SIG-M5 (cell line): ENCODE measurements at regions not wholly inside any gene's neighbourhood (a gene's known extent, or its start where the extent isn't known, plus 50 kb on each side); places are given as distances from the start of the nearest gene placed in this dataset.
"Not testable (repeated sequence)": the region's sequence is repeated elsewhere in the genome, so short reads cannot be mapped to it uniquely, and the experiment has no call there.

ENCODE experiments used
- DNase-seq: peaks from one replicate; lab custom pipeline; 2025; lab: John Stamatoyannopoulos, UW

- no peak for DNase-seq
These were observed 91.4 kb upstream of the NAMPT start for GRCh38 chr7:106376026-106376799.

- DNase-seq = no peak
These were observed 90.7 kb upstream of the NAMPT start for GRCh38 chr7:106375499-106375898.

- DNase-seq = no peak
These were observed 89.7 kb upstream of the NAMPT start for GRCh38 chr7:106374437-106374836.

- no peak for DNase-seq
These were observed 88.0 kb upstream of the NAMPT start for GRCh38 chr7:106372595-106373318.

- DNase-seq = no peak
These were observed 87.3 kb upstream of the NAMPT start for GRCh38 chr7:106372126-106372525.

- DNase-seq = no peak
These were observed 86.8 kb upstream of the NAMPT start for GRCh38 chr7:106371629-106372028.

GRCh38 chr7:106370542-106370941 is 85.8 kb upstream of the NAMPT start:
- DNase-seq = no peak

GRCh38 chr7:106369816-106370215 is 85.0 kb upstream of the NAMPT start:
- no peak for DNase-seq

GRCh38 chr7:106369352-106369751 is 84.6 kb upstream of the NAMPT start:
- no peak for DNase-seq

- no peak for DNase-seq
These were observed 82.9 kb upstream of the NAMPT start for GRCh38 chr7:106367664-106368063.

GRCh38 chr7:106367018-106367420 is 82.2 kb upstream of the NAMPT start:
- no peak for DNase-seq

GRCh38 chr7:106365252-106366005 is 80.6 kb upstream of the NAMPT start:
- DNase-seq = peak; percentile 51

GRCh38 chr7:106362507-106362906 is 77.7 kb upstream of the NAMPT start:
- not testable (repeated sequence) for DNase-seq

- DNase-seq = no peak
These were observed 73.4 kb upstream of the NAMPT start for GRCh38 chr7:106358103-106358663.

GRCh38 chr7:106357675-106358074 is 72.9 kb upstream of the NAMPT start:
- DNase-seq = no peak

GRCh38 chr7:106354822-106355221 is 70.0 kb upstream of the NAMPT start:
- no peak for DNase-seq

GRCh38 chr7:106353944-106354343 is 69.2 kb upstream of the NAMPT start:
- no peak for DNase-seq

GRCh38 chr7:106348231-106348630 is 63.4 kb upstream of the NAMPT start:
- DNase-seq = no peak

- no peak for DNase-seq
These were observed 62.5 kb upstream of the NAMPT start for GRCh38 chr7:106347229-106347833.

GRCh38 chr7:106346678-106347217 is 62.0 kb upstream of the NAMPT start:
- peak; percentile 85 for DNase-seq

- no peak for DNase-seq
These were observed 61.4 kb upstream of the NAMPT start for GRCh38 chr7:106346167-106346677.
